22Rv1 (cell line): ENCODE measurements at regions not wholly inside any gene's neighbourhood (a gene's known extent, or its start where the extent isn't known, plus 50 kb on each side); places are given as distances from the start of the nearest gene placed in this dataset.

Experiments
- H3K27ac ChIP-seq: fragments of 450-650 bp; 2 replicates; pipeline ENCODE4 v1.5.1; 2017
- ZFX ChIP-seq: fragments of 450-650 bp; IDR thresholded peaks from 2 replicates; pipeline ENCODE4 v1.6.1; 2017; ENCODE audit warnings: antibody characterized with exemption, borderline replicate concordance
- TF ChIP-seq, protein P1 (sequence below): fragments of 450-650 bp; IDR thresholded peaks from 2 replicates; pipeline ENCODE4 v1.5.1; 2017; ENCODE audit warnings: mild to moderate bottlenecking

DNA sequence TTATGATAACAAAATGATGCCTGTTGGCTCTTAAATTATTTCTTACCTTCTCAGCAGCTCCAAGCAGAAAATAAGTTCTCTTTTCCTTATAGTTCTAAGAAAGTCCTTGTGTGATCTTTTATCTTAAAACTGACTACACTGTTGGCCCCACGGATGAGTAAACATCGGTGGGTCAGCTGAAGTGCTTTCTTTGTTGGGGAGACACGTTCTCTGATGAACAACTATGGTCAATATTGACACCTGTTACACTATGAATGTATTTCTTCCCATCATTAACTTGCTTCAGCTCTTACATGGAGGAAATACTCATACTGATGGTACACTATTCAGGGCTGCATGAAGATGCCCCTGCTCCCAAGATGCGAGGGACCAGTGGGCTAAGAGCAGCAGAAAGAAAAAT is 110.8 kb upstream of the EEA1 start:
- no peak overlapping the region for H3K27ac ChIP-seq
- TF ChIP-seq, protein P1, sequence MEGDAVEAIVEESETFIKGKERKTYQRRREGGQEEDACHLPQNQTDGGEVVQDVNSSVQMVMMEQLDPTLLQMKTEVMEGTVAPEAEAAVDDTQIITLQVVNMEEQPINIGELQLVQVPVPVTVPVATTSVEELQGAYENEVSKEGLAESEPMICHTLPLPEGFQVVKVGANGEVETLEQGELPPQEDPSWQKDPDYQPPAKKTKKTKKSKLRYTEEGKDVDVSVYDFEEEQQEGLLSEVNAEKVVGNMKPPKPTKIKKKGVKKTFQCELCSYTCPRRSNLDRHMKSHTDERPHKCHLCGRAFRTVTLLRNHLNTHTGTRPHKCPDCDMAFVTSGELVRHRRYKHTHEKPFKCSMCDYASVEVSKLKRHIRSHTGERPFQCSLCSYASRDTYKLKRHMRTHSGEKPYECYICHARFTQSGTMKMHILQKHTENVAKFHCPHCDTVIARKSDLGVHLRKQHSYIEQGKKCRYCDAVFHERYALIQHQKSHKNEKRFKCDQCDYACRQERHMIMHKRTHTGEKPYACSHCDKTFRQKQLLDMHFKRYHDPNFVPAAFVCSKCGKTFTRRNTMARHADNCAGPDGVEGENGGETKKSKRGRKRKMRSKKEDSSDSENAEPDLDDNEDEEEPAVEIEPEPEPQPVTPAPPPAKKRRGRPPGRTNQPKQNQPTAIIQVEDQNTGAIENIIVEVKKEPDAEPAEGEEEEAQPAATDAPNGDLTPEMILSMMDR: no peak
- no peak for TF ChIP-seq ZFX

DNA sequence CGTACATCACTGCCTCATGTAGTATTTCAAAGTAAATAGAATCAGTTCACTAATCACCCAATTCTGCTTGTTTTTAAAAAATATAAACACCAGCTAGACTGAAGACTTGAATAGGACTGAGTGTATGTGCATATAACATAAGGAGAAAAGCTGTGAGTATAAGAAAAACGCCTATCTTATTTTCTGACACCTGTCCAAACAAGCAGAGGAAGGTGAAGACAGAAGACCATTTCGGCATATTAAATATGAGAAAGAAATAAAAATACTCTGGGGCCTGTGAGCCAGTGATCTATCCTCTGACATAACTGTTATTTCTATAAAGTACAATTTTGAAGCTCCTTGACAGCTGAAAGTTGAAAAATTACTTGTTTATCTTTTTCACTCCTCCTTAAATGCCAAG is 111.3 kb upstream of the EEA1 start:
- H3K27ac ChIP-seq: no peak overlapping the region
- TF ChIP-seq, protein P1: no peak
- no peak for TF ChIP-seq ZFX

DNA sequence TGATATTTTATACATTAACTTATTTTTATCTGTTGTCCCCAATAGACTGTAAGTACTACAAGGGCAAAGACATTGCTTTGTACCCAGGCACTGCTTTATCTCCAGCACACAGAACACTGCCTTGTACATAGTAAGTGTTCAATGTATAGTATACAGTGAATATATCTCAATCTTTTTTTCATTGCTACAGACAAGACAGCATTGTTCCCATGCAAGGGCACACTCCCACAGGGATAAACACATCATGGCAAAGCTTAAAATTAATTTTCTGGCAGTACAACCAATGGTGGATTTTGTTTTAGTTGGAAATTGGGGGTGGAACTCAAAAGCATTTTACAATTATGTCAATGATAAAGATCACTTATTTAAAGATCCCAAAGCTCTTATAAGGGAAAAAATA is 112.3 kb upstream of the EEA1 start:
- TF ChIP-seq, protein P1: no peak
- no peak for TF ChIP-seq ZFX
- no peak overlapping the region for H3K27ac ChIP-seq

DNA sequence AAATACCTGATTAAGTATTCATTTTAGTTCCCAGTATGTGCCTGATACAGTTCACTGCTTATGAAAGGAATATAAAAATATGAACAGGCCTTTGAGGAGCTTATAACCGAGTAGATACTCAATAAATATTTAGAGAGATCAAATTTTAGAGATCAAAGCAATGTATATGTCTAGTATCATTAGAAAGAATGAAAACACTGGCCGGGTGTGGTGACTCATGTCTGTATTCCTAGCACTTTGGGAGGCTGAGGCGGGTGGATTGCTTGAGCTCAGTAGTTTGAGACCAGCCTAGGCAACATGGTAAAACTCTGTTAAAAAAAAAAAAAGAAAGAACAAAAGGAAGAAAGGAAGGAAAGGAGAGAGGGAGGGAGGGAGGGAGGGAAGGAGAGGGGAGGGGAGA is 113.2 kb upstream of the EEA1 start:
- TF ChIP-seq ZFX: no peak
- TF ChIP-seq, protein P1: no peak
- H3K27ac ChIP-seq: no peak overlapping the region

DNA sequence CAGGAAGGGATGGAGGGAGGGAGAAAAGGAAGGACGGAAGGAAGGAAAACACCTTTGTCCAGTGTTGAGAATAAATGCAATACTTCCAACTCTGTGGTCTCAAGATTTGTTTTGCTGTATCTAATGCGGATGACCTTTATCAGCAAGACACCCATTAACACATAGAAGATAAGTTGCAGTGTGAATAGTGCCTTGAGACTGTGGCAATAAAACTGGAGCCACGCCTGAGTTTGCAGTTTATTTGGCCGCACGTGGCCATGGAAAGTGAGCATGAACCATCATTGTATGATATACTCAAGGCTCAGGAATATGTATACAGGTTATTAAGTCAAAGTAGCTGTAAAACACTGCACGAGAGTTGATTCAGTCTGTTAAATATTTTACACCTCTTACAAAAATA is 113.6 kb upstream of the EEA1 start:
- no peak overlapping the region for H3K27ac ChIP-seq
- TF ChIP-seq, protein P1: no peak
- TF ChIP-seq ZFX: no peak

DNA sequence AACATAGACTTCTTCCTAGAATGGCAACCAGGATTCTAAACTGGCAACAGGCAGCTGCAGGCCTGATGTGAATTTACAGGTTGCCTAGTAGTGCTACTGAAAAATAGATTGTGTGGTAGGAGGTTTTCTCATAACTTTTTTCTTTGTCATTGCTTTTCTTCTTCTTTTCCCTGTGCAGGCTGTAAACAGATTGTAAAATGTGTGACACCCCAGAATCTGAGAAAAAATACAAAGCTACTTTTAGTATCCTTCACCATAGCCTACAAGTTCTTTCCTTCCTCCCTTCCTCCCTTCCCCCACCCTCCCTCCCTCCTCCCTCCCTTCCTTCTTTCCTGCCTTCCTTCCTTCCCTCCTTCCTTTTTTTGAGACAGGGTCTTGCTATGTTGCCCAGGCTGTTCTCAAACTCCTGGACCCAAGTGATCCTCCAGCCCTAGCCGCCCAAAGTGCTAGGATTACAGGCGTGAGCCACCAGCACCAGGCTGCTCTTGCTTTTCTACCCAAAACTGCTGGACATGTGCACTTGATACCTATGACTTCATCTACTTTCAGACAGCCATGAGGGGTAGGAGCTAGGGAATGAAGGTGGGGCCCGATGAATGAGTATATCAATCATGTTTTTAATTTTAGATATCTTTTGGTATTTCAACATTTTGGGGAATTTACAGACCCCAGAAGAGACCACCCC is 114.2 kb upstream of the EEA1 start:
- TF ChIP-seq, protein P1: no peak
- no peak for TF ChIP-seq ZFX
- H3K27ac ChIP-seq: no peak overlapping the region

DNA sequence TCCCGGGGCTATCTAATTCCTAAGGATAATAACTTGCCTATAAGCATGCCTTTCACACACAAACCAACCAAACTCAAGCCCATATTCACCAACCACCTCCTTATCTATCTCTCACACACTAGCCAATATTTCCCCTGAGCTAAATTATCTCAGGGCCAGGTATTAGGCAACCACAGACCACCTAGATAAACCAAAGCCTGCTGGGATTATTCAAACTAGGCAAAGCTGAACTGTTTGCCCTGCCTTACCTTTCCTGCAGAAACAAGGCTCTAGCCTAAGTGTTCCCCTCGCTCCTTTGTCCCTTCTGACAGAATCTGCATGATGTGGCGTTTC is 114.7 kb upstream of the EEA1 start:
- no peak for TF ChIP-seq ZFX
- TF ChIP-seq, protein P1: no peak
- H3K27ac ChIP-seq: no peak overlapping the region
